ENCODE measurements at regions not wholly inside any gene's neighbourhood (a gene's known extent, or its start where the extent isn't known, plus 50 kb on each side); places are given as distances from the start of the nearest gene placed in this dataset. TPM values are rescaled to one million over a fixed set of nuclear protein-coding genes. Genes with fewer than 3 reads are reported as not detected.
"Not testable (repeated sequence)": the region's sequence is repeated elsewhere in the genome, so short reads cannot be mapped to it uniquely, and the experiment has no call there.

DNA sequence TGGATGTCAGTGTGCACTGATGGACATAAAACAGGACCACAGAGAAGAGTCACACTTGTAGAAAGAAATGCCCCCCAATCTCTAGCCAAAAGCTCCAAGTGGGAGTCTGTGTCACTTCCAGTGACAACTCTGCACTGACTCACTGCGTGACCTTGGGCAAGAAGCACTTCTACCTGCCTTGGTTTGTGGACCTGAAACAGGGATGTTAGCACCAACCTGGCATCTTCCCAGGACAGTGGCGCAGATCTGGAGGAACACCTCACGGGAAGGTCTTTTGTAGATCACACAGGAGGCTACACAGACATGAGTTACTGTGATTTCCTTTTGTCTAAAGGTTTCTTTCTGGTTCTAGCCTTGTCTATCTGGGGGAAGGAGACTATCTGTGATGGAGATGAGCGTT lies 80.5 kb upstream of the DHRSX start:
- DNase-seq (ENCODE audit: low spot score) (no peak), ATAC-seq (no peak)
- intact Hi-C loops (cut with DNase I): no loop called here

DNA sequence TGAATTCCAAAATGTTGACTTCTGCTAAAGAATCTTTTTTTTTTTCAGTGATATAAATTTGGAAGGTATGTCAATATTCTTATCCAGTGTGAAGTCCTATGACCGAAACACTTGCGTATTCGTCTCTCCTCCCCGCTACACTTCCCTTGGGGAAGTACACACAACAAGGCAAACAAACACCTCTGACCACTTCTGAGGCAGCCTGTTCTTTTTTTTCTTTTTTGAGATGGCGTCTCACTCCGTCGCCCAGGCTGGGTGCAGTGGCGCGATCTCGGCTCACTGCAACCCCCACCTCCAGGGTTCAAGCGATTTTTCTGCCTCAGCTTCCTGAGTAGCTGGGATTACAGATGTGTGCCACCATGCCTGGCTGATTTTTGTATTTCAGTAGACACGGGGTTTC lies 78.1 kb upstream of the DHRSX start:
- DNase-seq (ENCODE audit: low spot score) (no peak), ATAC-seq (no peak)
- intact Hi-C loops (cut with DNase I): no loop called here

DNA sequence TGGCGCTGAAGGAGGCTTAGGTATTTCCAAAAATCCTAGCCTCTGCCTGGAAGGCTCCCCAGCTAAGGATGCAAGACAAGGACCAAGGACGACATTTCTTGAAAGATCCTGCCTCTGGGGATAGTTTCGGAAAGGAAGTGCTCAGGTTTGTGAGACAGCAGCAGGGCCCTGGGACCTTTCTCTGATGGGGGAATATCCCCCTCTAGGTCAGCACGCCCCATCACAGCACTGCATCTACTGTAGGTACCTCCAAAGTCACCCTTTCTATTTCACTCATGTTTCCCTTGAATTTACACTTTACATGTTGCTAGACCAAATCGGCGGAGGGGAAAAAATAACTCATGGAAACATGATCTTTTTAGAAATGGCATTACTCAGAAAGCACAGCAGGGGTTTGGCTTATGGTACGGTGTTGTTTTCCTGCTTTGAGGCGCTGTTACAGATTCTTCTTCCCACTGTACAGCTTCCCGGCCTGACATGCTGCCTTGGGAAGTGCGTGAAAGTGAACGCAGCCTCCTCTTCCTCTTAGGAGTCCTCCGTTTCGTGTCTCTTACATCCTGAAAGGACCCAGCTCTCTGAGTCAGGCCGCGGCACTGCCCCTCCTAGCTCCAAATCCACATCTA lies 77.2 kb upstream of the DHRSX start:
- DNase-seq (ENCODE audit: low spot score): no peak
- intact Hi-C loops (cut with DNase I): no loop called here
- ATAC-seq: no peak

DNA sequence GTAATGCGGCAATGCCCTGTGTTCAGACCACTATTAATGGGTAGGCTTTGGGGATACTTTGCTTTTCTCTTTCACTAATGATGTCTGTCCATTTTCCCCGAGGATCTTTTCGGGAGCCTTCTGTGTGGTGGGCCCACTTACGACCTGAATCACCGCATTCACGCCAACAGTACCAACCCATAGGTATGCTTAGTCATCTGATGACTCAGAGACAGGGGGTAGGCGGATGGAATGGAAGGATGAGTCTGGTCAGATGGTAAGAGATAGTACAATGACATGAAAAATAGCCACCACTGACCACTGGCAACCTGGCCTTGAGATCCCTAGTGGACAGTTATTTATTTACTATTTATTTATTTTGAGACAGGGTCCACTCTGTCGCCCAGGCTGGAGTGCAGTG lies 76.0 kb upstream of the DHRSX start:
- ATAC-seq (no peak), DNase-seq (ENCODE audit: low spot score) (no peak)
- intact Hi-C loops (cut with DNase I): no loop called here

DNA sequence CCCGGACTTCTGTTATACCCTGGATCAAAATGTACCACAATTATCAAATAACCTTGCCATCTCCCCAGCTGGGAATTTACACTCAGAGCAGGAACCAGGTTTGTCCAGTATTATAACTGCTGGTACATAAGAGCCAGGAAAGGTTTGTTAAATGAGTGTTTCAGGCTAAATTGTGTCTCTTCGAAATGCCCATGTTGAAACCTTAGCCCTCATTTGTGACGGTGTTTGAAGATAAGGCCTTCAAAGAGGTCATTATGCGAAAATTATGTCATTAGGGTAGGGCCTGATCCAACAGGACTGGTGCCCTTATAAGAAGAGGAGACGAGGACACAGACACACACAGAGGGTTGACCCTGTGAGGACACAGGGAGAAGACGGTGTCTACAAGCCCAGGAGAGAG lies 73.5 kb upstream of the DHRSX start:
- ATAC-seq: no peak
- intact Hi-C loops (cut with DNase I): no loop called here
- no peak for DNase-seq (ENCODE audit: low spot score)

DNA sequence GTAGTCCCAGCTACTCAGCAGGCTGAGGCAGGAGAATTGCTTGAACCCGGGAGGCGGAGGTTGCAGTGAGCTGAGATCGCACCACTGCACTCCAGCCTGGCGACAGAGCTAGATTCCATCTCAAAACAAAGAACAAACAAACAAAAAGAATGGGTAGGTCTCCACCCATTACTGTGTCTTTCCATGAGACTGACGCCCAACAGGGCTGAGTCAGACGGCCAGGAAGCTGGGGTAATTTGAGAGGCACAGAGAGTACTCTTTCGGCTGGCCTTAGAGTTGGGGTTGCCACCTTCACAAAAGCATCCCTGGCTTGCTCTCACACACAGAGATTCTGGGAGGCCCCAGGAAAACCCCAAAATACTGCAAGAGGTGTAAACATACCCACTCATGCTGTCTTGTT lies 72.0 kb upstream of the DHRSX start:
- ATAC-seq (no peak), DNase-seq (ENCODE audit: low spot score) (no peak)
- intact Hi-C loops (cut with DNase I): no loop called here

DNA sequence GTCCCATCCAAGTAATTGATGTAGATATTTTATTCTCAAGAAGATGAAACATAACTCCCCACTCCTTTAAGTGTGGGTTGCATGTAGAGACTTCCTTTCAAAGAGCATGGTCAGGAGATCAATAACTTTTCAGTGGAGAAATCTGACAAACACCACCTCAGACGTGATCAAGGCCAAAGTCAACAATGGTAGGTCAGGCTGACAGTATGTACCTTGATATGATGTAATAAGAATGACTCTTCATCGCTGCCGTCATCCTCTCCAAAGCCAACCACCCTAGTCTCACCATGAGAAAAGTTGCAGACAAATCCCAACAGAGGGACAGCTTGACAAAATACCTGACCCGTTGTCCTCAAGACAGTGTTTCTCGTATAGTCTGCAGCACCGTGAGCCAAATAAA lies 67.3 kb upstream of the DHRSX start:
- DNase-seq (ENCODE audit: low spot score): no peak
- no peak for ATAC-seq
- intact Hi-C loops (cut with DNase I): no loop called here

DNA sequence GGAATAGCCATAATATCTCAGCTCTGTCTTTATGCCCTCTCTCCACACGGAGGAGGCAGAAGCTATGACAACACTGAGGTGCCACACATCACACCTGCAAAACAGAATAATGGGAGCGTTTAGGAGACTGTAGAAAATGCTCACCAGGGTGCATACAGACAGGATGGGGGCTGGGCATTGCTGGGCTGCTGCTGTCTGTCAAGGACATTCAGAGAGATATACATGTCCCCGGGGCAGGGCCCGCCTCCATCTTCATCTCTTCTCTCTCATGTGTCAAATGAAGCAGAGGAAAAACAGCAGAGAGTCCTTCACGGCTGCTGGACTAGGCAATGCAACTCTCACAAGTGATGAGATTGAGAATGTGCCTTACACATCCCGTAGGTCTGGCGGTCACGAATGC lies 65.3 kb upstream of the DHRSX start:
- DNase-seq (ENCODE audit: low spot score) (no peak), ATAC-seq (no peak)

DNA sequence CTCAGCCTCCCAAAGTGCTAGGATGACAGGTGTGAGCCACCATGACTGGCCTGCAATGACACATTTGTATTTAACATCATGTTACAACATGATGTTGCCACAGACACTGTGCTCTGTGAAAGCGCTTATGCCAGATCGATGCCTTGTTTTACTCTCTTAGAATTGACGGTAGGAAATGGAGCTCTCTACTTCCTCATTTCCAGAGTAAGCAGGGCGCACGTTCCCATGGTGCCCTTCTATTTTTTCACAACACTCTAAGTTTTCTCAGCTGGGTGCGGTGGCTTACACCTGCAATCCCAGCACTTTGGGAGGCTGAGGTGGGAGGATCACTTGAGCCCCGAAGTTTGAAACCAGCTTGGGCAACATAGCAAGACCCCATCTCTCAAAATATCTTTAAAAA lies 60.7 kb upstream of the DHRSX start:
- intact Hi-C loops (cut with DNase I): no loop called here
- ATAC-seq (no peak), DNase-seq (ENCODE audit: low spot score) (no peak)

More for the DNA sequence above, 65.3 kb upstream of the DHRSX start:
- intact Hi-C loops (cut with DNase I): no loop called here

DNA sequence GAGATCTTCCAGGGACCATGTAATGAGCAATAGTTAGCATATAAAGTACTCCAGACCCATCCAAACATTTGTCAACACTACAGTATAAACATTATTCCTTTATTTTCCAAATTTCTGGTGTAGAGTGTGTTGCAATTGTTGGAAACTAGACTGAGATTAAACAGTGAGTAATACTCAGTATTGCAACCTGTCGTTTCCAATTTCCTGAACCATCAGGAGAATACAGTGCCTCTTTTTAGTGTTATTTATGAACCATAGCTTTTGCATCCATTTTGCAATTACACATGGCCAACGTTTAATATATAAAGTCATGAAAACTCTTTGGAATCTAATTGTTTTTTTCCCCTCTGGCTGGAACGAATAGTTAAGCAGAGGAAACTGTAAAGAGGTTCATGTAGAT lies 58.3 kb upstream of the DHRSX start:
- ATAC-seq (no peak), DNase-seq (ENCODE audit: low spot score) (no peak)
- intact Hi-C loops (cut with DNase I): no loop called here

DNA sequence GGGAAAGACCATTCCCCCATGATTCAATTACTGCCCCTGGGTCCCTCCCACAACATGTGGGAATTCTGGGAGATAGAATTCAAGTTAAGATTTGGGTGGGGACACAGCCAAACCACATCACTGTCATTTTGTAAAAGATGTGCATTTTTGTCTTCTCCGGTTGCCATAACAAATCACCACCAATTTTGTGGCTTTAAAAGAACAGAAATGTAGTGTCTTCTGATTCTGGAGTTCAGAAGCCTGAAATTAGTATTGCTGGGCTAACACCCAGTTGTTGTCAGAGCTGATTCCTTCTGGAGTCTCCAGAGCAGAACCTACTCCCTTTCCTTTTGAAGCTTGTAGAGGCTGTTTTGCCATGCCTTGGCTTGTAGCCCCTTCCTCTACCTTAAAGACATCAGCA lies 54.1 kb upstream of the DHRSX start:
- intact Hi-C loops (cut with DNase I): no loop called here
- DNase-seq (ENCODE audit: low spot score) (no peak), ATAC-seq (no peak)

DNA sequence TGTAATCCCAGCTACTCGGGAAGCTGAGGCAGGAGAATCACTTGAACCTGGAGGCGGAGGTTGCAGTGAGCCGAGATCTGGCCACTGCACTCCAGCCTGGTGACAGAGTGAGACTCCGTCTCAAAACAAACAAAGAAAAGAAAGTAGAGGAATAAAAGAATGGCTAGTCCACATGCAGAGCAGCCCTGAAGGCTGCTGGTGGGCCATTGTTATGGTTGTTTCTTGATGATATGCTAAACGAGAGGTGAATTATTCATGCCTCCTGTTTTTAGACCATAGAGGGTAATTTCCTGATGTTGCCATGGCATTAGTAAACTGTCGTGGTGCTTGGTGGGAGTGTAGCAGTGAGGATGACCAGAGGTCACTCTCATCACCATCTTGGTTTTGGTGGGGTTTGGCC lies 53.3 kb upstream of the DHRSX start:
- intact Hi-C loops (cut with DNase I); ATAC-seq; DNase-seq (ENCODE audit: low spot score): not testable (repeated sequence)

DNA sequence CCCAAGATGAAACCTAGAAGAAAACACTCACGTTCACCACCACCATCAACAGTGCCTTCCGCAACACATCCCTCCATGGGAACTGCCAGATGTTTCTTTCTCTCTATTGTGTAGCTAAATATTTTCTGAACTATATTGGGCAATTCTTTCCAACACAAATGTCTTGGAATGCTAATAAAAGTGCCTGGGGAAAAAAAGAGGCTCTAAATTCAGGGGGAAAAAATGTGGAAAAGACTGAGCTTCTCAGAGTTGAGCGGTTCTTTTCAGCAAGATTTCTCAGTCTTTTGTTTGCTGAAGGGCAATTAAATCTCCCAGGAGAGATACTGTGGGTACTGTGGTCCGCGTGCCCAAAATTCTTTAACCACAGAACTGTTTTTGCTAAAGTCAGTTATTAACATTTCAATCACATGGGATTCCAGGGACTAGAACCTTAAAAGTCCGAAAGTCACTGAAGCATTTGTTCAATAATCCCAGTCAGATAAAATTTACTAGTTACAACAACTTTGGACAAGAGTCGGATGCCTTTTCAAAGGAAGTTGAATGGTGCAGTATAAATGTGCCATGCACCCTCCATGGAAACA lies 51.9 kb upstream of the DHRSX start:
- intact Hi-C loops (cut with DNase I): no loop called here
- no peak for DNase-seq (ENCODE audit: low spot score)
- peak; percentile 93 for ATAC-seq

DNA sequence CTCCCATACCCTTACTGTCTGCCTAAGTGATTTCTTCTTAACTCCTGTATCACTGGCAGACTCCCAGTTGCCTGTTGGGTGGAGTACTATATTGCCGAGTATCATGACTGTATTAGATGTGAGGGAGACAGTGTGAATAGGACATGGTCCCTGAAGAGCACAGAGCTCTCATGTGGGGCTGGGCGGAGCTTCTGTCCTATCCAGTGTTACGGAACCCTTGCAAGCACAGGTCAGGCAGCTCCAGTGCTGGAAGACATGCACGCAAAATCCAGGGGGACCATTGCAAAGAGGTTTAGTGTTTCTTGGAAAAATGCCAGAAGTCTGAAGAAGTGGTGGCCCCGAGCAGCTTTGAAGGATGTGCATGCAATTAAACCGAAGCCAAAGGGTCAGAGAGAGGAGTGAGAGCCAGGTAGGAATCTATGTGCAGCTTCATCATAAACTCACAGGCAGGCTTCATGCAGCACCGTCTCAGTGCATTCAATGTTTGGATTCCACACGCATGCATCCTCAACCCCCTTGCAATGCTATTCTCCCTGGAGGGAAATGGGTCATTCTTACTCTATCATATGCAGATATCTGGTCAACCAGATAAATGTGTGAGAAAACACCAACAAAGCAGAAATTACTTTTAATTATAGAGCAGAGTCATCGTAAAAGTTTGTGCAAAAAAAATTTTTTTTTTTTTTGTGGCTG lies 49.7 kb upstream of the DHRSX start:
- ATAC-seq (no peak), DNase-seq (ENCODE audit: low spot score) (no peak)
- intact Hi-C loops (cut with DNase I): no loop called here

Small RNA genes lying in the stretch of these regions (microRNA-seq; reads per million reads assigned to microRNA genes)
- not detected for gene MIR6089

All from sciatic nerve (tissue), 2 donors.